Stimulated activated naive B cell treated with anti-CD40 and anti-IgM and Interleukin-4, amounts not matched to agents 10 μg/mL and 1 μg/mL and 100 μg/mL, for 72 hours (primary cell): ENCODE measurements at regions not wholly inside any gene's neighbourhood (a gene's known extent, or its start where the extent isn't known, plus 50 kb on each side); places are given as distances from the start of the nearest gene placed in this dataset.

ENCODE experiments used
- ATAC-seq, 2 donors: fragments of 150-1000 bp; cut with Tn5 transposase; replicated peaks; 2 replicates each; pipeline ENCODE4 v1.10.0; 2021; ENCODE audit warnings: moderate library complexity in 1 of 2
- DNase-seq: peaks from one replicate; pipeline ENCODE4 v3.0.0; 2021
- H3K27ac Mint-ChIP-seq: one replicate; pipeline ENCODE4 v1.8.0; 2022; ENCODE audit warnings: mild to moderate bottlenecking, mixed read lengths
- H3K27me3 Mint-ChIP-seq, 2 donors: one replicate each; pipeline ENCODE4 v1.8.0; 2022; ENCODE audit warnings: mixed read lengths in 2 of 2
- H3K36me3 Mint-ChIP-seq, 2 donors: one replicate each; pipeline ENCODE4 v1.8.0; 2022; ENCODE audit warnings: mixed read lengths in 2 of 2, mild to moderate bottlenecking in 1 of 2
- H3K4me1 Mint-ChIP-seq, 2 donors: one replicate each; pipeline ENCODE4 v1.8.0; 2022; ENCODE audit warnings: mixed read lengths in 2 of 2, mild to moderate bottlenecking in 1 of 2
- H3K4me3 Mint-ChIP-seq, 2 donors: one replicate each; pipeline ENCODE4 v1.8.0; 2022; ENCODE audit warnings: mild to moderate bottlenecking in 2 of 2, mixed read lengths in 2 of 2, moderate library complexity in 1 of 2
- H3K9me3 Mint-ChIP-seq, 2 donors: one replicate each; pipeline ENCODE4 v1.8.0; 2022; ENCODE audit warnings: mixed read lengths in 2 of 2, mild to moderate bottlenecking in 1 of 2

DNA sequence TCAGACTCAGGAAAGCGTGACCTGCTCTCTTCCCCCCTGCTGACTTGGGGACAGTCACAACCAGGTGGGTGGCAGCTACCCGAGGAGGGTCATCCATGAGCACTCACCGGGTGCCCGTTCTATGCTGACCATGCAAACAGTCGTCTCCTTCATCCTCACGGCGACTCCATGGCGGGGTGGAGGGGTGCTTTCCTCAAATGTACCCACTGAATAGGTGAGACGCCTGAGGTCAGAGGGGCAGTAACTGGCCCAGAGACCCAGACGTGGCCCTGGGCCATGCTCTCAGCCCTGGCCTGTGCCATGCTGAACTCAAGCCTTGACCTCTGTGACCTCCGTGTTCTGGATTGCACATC, 59.2 kb upstream of the TPM4 start:
- no peak for DNase-seq
- H3K27ac Mint-ChIP-seq = no peak overlapping the region
- peaks cover 0 to 6% of the 10 kb centered on the region in 2 donors for H3K27me3 Mint-ChIP-seq
- ATAC-seq = no peak
- H3K4me3 Mint-ChIP-seq = no peak overlapping the region
- no peaks in the 10 kb centered on the region for H3K36me3 Mint-ChIP-seq
- H3K4me1 Mint-ChIP-seq = no peaks in the 10 kb centered on the region
- no peaks in the 10 kb centered on the region for H3K9me3 Mint-ChIP-seq

- H3K4me3 Mint-ChIP-seq = no peak overlapping the region
- no peaks in the 10 kb centered on the region for H3K36me3 Mint-ChIP-seq
- H3K27me3 Mint-ChIP-seq = peaks cover 0 to 17% of the 10 kb centered on the region in 2 donors
- DNase-seq = no peak
- no peaks in the 10 kb centered on the region for H3K9me3 Mint-ChIP-seq
- H3K27ac Mint-ChIP-seq = no peak overlapping the region
- no peak for ATAC-seq
- no peaks in the 10 kb centered on the region for H3K4me1 Mint-ChIP-seq
Observed at GRCh38 chr19:16018106-16018755, 58.1 kb upstream of the TPM4 start.

- Mint-ChIP-seq H3K27me3 (peaks cover 0 to 21% of the 10 kb centered on the region in 2 donors), H3K27ac (no peak overlapping the region), H3K9me3 (no peaks in the 10 kb centered on the region), H3K4me1 (no peaks in the 10 kb centered on the region), H3K4me3 (no peak overlapping the region), H3K36me3 (no peaks in the 10 kb centered on the region)
- ATAC-seq = no peak
- DNase-seq = no peak
Observed at GRCh38 chr19:16018801-16019551, 57.3 kb upstream of the TPM4 start.

DNA sequence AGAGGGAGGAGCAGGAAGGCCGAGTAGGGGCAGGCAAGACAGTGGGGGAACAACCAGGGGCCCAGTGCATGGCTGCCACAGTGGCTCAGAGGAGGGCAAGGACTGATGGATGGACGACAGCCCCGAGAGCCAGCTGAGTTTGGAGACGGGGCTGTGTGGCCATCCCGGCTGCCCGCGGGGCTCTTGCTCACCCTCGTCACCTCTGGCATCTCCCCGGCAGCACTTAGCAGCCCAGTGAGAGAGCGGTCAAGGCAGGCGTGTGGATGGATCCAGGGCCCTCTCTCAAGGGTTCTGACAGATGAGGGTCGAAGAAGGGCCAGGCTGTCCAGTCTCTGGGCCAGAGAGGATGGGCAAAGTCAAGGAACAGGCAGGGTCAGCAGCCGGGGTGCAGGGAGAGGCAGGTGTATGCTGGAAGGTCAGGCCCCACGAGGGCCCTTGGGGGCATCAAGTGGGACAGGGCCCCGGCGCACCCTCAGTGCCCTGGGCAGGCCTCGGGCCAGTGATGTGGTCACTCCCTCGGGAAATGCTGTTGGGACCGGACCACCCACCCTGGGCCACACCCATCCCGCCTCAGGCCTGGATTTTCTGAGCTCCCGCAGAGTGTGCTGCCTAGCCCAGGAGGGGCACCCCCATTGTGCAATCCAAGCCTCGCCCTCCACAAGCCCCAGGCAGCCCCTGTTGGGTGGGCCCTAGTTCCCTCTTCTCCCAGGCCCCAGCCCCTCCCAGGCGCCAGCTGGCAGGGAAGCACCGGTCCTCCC, 56.4 kb upstream of the TPM4 start:
- Mint-ChIP-seq H3K9me3 (no peaks in the 10 kb centered on the region), H3K27ac (no peak overlapping the region)

DNA sequence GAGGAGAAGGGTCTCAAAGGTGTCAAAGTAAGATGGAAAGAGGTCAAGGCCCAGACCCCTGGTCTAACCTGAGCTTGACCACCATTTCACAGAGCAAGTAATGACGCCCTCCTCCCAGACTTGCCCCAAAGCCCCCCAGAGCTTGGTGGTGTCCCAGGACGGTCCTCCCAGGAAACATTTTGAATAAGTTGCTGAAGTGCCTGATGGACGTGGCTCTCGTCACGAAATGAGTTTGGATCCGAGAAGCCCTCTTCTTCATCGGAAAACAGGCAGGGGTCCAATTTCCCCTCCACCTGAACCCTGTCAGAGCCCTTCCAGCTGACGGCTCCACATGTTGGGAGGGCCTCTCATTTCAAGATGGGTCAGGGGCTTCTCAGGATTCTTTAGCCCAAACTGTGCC, 54.5 kb upstream of the TPM4 start:
- no peak overlapping the region for H3K4me3 Mint-ChIP-seq
- ATAC-seq (no peak), DNase-seq (no peak)
- H3K27ac Mint-ChIP-seq = no peak overlapping the region
- peaks cover 0 to 23% of the 10 kb centered on the region in 2 donors for H3K27me3 Mint-ChIP-seq
- peaks cover 6 to 14% of the 10 kb centered on the region in 2 donors for H3K4me1 Mint-ChIP-seq
- no peaks in the 10 kb centered on the region for H3K9me3 Mint-ChIP-seq
- no peaks in the 10 kb centered on the region for H3K36me3 Mint-ChIP-seq

More for the DNA sequence above, 56.4 kb upstream of the TPM4 start:
- DNase-seq (no peak), ATAC-seq (no peak)
- H3K4me1 Mint-ChIP-seq = no peaks in the 10 kb centered on the region
- H3K36me3 Mint-ChIP-seq = no peaks in the 10 kb centered on the region
- no peak overlapping the region for H3K4me3 Mint-ChIP-seq
- H3K27me3 Mint-ChIP-seq = peaks cover 0 to 23% of the 10 kb centered on the region in 2 donors

- peaks cover 0 to 23% of the 10 kb centered on the region in 2 donors for H3K27me3 Mint-ChIP-seq
- no peak overlapping the region for H3K27ac Mint-ChIP-seq
- peaks cover 9 to 18% of the 10 kb centered on the region in 2 donors for H3K4me1 Mint-ChIP-seq
- DNase-seq (no peak), ATAC-seq (no peak)
- H3K4me3 Mint-ChIP-seq = no peak overlapping the region
- no peaks in the 10 kb centered on the region for H3K36me3 Mint-ChIP-seq
- H3K9me3 Mint-ChIP-seq = no peaks in the 10 kb centered on the region
Observed at GRCh38 chr19:16022251-16022650, 54.0 kb upstream of the TPM4 start.

DNA sequence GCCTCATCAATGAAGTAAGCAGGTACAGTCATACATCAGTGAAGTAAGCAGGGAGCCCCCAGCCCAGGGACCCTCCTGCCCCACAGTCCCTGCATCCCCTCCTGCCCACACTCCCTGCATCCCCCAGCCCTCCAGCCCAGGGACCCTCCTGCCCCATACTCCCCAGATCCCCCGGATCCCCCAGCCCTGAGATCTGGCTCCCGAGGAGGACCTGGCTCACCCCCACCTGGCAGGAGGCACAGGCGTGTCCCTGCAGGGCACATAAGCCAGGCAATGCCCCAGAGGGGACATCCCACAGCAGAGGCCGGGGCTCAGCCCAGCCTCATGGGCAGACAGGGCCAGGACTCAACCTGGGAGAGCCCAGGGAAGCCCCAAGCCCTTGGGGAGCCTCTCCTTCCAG, 53.6 kb upstream of the TPM4 start:
- DNase-seq (no peak), ATAC-seq (no peak)
- peak overlapping the region; percentile 20 for H3K27ac Mint-ChIP-seq
- peaks cover 0 to 23% of the 10 kb centered on the region in 2 donors for H3K27me3 Mint-ChIP-seq
- H3K36me3 Mint-ChIP-seq = no peaks in the 10 kb centered on the region
- no peaks in the 10 kb centered on the region for H3K9me3 Mint-ChIP-seq
- peaks cover 9 to 23% of the 10 kb centered on the region in 2 donors for H3K4me1 Mint-ChIP-seq
- H3K4me3 Mint-ChIP-seq = no peak overlapping the region

- no peaks in the 10 kb centered on the region for H3K9me3 Mint-ChIP-seq
Observed at GRCh38 chr19:16023146-16023915, 53.0 kb upstream of the TPM4 start.

GRCh38 chr19:16024266-16025107, 51.8 kb upstream of the TPM4 start:
- DNase-seq = no peak
- Mint-ChIP-seq H3K36me3 (no peaks in the 10 kb centered on the region), H3K27ac (no peak overlapping the region), H3K4me3 (no peak overlapping the region), H3K4me1 (peaks cover 11 to 25% of the 10 kb centered on the region in 2 donors), H3K9me3 (no peaks in the 10 kb centered on the region), H3K27me3 (peaks cover 0 to 23% of the 10 kb centered on the region in 2 donors)
- no peak for ATAC-seq

More at GRCh38 chr19:16023146-16023915, 53.0 kb upstream of the TPM4 start:
- H3K27me3 Mint-ChIP-seq = peaks cover 0 to 23% of the 10 kb centered on the region in 2 donors
- H3K27ac Mint-ChIP-seq = no peak overlapping the region
- peaks cover 9 to 25% of the 10 kb centered on the region in 2 donors for H3K4me1 Mint-ChIP-seq
- no peaks in the 10 kb centered on the region for H3K36me3 Mint-ChIP-seq
- H3K4me3 Mint-ChIP-seq = no peak overlapping the region
- no peak for DNase-seq
- ATAC-seq = no peak

- Mint-ChIP-seq H3K9me3 (no peaks in the 10 kb centered on the region), H3K27me3 (peaks cover 0 to 23% of the 10 kb centered on the region in 2 donors), H3K4me3 (no peak overlapping the region), H3K27ac (peak overlapping the region; percentile 5), H3K36me3 (no peaks in the 10 kb centered on the region), H3K4me1 (peaks cover 11 to 25% of the 10 kb centered on the region in 2 donors)
- no peak for ATAC-seq
- DNase-seq = no peak
Observed at GRCh38 chr19:16025108-16026101, 50.9 kb upstream of the TPM4 start.

DNA sequence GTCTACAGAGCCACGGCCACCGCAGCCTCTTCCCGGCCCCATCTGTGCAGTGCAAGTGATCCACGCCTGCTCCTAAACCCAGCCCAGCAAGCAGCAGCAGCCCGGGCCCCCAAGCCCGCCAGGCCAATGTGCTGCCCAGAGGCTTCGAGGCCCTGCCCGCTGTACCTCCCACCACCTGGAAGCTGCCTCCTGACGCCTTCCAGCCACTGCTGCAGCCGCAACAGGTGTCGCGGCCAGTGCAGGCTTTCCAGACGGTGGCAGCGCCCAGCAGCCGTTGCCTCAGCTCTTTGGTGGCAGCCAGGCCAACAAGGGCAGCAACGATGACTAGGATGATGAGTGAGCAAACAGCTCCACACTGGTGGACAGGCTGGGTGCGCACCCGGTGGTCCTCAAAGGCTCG, 50.2 kb upstream of the TPM4 start:
- Mint-ChIP-seq H3K36me3 (no peaks in the 10 kb centered on the region), H3K4me3 (no peak overlapping the region), H3K27ac (no peak overlapping the region), H3K9me3 (no peaks in the 10 kb centered on the region), H3K27me3 (peaks cover 0 to 18% of the 10 kb centered on the region in 2 donors), H3K4me1 (peaks cover 11 to 25% of the 10 kb centered on the region in 2 donors)
- DNase-seq = no peak
- no peak for ATAC-seq
